Vagina (tissue), 2 donors: ENCODE measurements at regions not wholly inside any gene's neighbourhood (a gene's known extent, or its start where the extent isn't known, plus 50 kb on each side); places are given as distances from the start of the nearest gene placed in this dataset.
"Not testable (repeated sequence)": the region's sequence is repeated elsewhere in the genome, so short reads cannot be mapped to it uniquely, and the experiment has no call there.

Experiments used
- DNase-seq, 2 donors: peaks; one replicate each; pipeline ENCODE4 v3.0.0-alpha.2; 2017; ENCODE audit errors: extremely low spot score in 2 of 2
- H3K27ac ChIP-seq: fragments of 200-600 bp; sonication (generic); one replicate; pipeline ENCODE4 v1.5.1; 2019
- H3K27me3 ChIP-seq: fragments of 200-600 bp; sonication (generic); one replicate; pipeline ENCODE4 v1.5.1; 2019
- H3K36me3 ChIP-seq, 2 donors: fragments of 200-600 bp; sonication (generic); one replicate each; pipeline ENCODE4 v1.5.1; 2017 to 2019
- H3K4me1 ChIP-seq: fragments of 200-600 bp; sonication (generic); one replicate; pipeline ENCODE4 v1.5.1; 2019
- H3K4me3 ChIP-seq, 2 donors: fragments of 200-600 bp; sonication (generic); 1 replicate in 1 of 2; 2 replicates in 1 of 2; pipeline ENCODE4 v1.5.1; 2016 to 2019
- H3K9me3 ChIP-seq: fragments of 200-600 bp; sonication (generic); one replicate; pipeline ENCODE4 v1.5.1; 2019
- CTCF ChIP-seq, 3 experiments: fragments of 450-650 bp in 2 of 3; fragments of 200-600 bp in 1 of 3; sonication (generic) in 1 of 3; IDR thresholded peaks; one replicate each; pipeline ENCODE4 v1.5.1; 2017 to 2019; ENCODE audit warnings: antibody characterized with exemption in 3 of 3, mild to moderate bottlenecking in 2 of 3, moderate library complexity in 2 of 3
- POLR2A ChIP-seq, 2 donors: fragments of 450-650 bp; IDR thresholded peaks; one replicate each; pipeline ENCODE4 v1.6.1; 2017; ENCODE audit warnings: antibody characterized with exemption in 2 of 2, mild to moderate bottlenecking in 2 of 2, moderate library complexity in 2 of 2
- POLR2AphosphoS5 ChIP-seq, 2 donors: sonication (generic); formaldehyde crosslinking; IDR thresholded peaks; one replicate each; pipeline ENCODE4 v1.9.0; 2017; ENCODE audit warnings: antibody characterized with exemption in 2 of 2, mild to moderate bottlenecking in 2 of 2, low read depth in 1 of 2; ENCODE audit not compliant: insufficient read depth in 1 of 2
- intact Hi-C: fragments of 100-400 bp; cut with DNase I; formaldehyde crosslinking; loops from one replicate; pipeline ENCODE4 v1.15.1; 2023

DNA sequence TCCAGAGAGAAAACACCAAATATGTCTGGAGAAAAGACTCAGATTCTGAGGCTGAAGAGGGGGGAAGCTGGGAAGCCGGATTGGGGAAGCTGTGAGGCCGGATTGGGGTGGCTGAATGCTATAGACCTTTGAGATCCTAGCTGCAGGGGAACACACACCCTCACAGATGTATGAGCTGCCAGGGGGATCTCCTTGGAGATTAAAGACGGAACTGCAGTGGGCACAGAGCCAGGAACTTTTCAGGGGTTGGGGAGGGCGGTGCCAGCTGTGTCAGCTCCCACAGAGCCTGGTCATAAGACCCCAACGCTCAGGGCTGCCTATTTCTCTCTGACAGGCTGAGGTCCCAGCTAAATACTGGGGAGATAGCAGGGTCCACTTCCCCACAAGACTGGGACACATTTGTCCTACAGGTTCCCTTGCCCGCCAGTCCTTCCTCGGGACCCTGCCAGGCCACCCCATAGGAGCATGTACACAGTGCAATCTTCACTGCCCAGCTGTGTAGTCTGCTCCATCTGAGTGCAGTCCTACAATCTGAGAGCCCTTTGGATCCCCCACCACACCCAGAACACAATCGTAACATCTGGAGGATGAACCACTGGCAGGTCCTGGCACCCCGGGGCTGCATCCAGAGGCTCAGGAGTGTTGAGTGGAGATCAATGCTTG, 1893.9 kb downstream of the PCDH9 start:
- H3K27me3 ChIP-seq, result no peaks in the 10 kb centered on the region
- no peak for TF ChIP-seq POLR2AphosphoS5 (IDR thresholded peaks at IDR 0.05; ENCODE audit: insufficient read depth in 1 of 2, low read depth in 1 of 2)
- no peak for TF ChIP-seq POLR2A (IDR thresholded peaks at IDR 0.05)
- no peak for TF ChIP-seq CTCF (IDR thresholded peaks at IDR 0.05)
- H3K36me3 ChIP-seq, result no peaks in the 10 kb centered on the region
- no peak overlapping the region for H3K27ac ChIP-seq
- DNase-seq, result no peak
- no peaks in the 10 kb centered on the region for H3K4me1 ChIP-seq
- no peak overlapping the region for H3K4me3 ChIP-seq
- H3K9me3 ChIP-seq, result no peaks in the 10 kb centered on the region
- intact Hi-C loops, result no loop called here

DNA sequence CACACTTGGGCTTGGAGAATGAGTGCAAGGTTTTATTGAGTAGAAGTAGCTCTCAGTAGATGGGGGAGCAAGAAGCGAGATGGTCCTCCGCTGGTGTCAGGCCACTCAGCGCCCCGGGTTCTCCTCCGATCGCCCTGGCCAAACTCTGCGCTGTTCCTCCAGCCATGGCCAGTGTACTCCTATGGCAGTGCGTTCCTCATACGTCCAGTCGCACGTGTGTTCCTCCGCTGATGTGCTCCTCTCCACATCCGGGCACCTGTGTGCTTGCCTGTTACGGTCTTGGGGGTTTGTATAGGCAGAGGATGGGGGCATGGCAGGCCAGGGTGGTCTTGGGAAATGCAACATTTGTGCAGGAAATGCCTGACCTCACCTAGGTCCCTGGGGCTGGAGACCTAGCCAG, 1899.4 kb downstream of the PCDH9 start:
- H3K4me1 ChIP-seq, result no peaks in the 10 kb centered on the region
- no peaks in the 10 kb centered on the region for H3K9me3 ChIP-seq
- no peak overlapping the region for H3K27ac ChIP-seq
- no peaks in the 10 kb centered on the region for H3K27me3 ChIP-seq
- TF ChIP-seq CTCF (IDR thresholded peaks at IDR 0.05) (no peak), POLR2A (IDR thresholded peaks at IDR 0.05) (no peak), POLR2AphosphoS5 (IDR thresholded peaks at IDR 0.05; ENCODE audit: insufficient read depth in 1 of 2, low read depth in 1 of 2) (no peak)
- H3K36me3 ChIP-seq, result no peaks in the 10 kb centered on the region
- no peak overlapping the region for H3K4me3 ChIP-seq
- no peak for DNase-seq
- intact Hi-C loops, result no loop called here

GRCh38 chr13:65330287-65330686, 1899.8 kb downstream of the PCDH9 start:
- H3K4me3 ChIP-seq, result no peak overlapping the region
- H3K27me3 ChIP-seq, result no peaks in the 10 kb centered on the region
- H3K9me3 ChIP-seq, result no peaks in the 10 kb centered on the region
- H3K36me3 ChIP-seq, result no peaks in the 10 kb centered on the region
- TF ChIP-seq CTCF (IDR thresholded peaks at IDR 0.05), result no peak
- TF ChIP-seq POLR2A (IDR thresholded peaks at IDR 0.05), result no peak
- no peak for TF ChIP-seq POLR2AphosphoS5 (IDR thresholded peaks at IDR 0.05; ENCODE audit: insufficient read depth in 1 of 2, low read depth in 1 of 2)
- H3K4me1 ChIP-seq, result no peaks in the 10 kb centered on the region
- DNase-seq, result no peak
- H3K27ac ChIP-seq, result no peak overlapping the region
- intact Hi-C loops, result no loop called here

DNA sequence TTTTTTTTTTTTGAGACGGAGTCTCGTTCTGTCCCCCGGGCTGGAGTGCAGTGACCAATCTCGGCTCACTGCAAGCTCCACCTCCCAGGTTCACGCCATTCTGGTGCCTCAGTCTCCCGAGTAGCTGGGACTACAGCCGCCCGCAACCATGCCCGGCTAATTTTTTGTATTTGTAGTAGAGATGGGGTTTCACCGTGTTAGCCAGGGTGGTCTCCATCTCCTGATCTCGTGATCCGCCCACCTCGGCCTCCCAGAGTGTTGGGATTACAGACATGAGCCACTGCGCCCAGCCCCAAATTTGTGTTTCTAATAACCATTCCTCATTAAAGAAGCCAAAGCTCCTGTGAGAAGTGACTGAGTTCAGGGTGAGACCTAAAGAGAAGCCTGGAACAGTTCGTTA, 1906.9 kb downstream of the PCDH9 start:
- DNase-seq, H3K27me3 ChIP-seq, H3K4me3 ChIP-seq, H3K36me3 ChIP-seq, intact Hi-C loops, H3K4me1 ChIP-seq, H3K27ac ChIP-seq, H3K9me3 ChIP-seq: not testable (repeated sequence)

GRCh38 chr13:65321423-65321822, 1908.7 kb downstream of the PCDH9 start:
- H3K4me3 ChIP-seq, DNase-seq: not testable (repeated sequence)

GRCh38 chr13:65314008-65314407, 1916.1 kb downstream of the PCDH9 start:
- TF ChIP-seq POLR2AphosphoS5 (IDR thresholded peaks at IDR 0.05; ENCODE audit: insufficient read depth in 1 of 2, low read depth in 1 of 2) (no peak), CTCF (IDR thresholded peaks at IDR 0.05) (no peak), POLR2A (IDR thresholded peaks at IDR 0.05) (no peak)
- no peaks in the 10 kb centered on the region for H3K9me3 ChIP-seq
- H3K36me3 ChIP-seq, result no peaks in the 10 kb centered on the region
- intact Hi-C loops, result no loop called here
- H3K4me3 ChIP-seq, result no peak overlapping the region
- no peaks in the 10 kb centered on the region for H3K4me1 ChIP-seq
- no peak for DNase-seq
- H3K27ac ChIP-seq, result no peak overlapping the region
- H3K27me3 ChIP-seq, result no peaks in the 10 kb centered on the region

More at GRCh38 chr13:65321423-65321822, 1908.7 kb downstream of the PCDH9 start:
- H3K9me3 ChIP-seq, H3K27me3 ChIP-seq, H3K27ac ChIP-seq, H3K4me1 ChIP-seq, intact Hi-C loops, H3K36me3 ChIP-seq: not testable (repeated sequence)
